Stomach (tissue), 4 donors: ENCODE measurements at regions not wholly inside any gene's neighbourhood (a gene's known extent, or its start where the extent isn't known, plus 50 kb on each side); places are given as distances from the start of the nearest gene placed in this dataset.
"Not testable (repeated sequence)": the region's sequence is repeated elsewhere in the genome, so short reads cannot be mapped to it uniquely, and the experiment has no call there.

Source experiments
- CTCF ChIP-seq, 7 experiments: fragments of 450-650 bp in 4 of 7; fragments of 200-600 bp in 3 of 7; sonication (generic) in 3 of 7; IDR thresholded peaks; one replicate each; pipeline ENCODE4 v1.5.1; 2016 to 2019; ENCODE audit warnings: antibody characterized with exemption in 7 of 7, control low read depth in 2 of 7, mild to moderate bottlenecking in 1 of 7
- EP300 ChIP-seq: sonication (generic); formaldehyde crosslinking; IDR thresholded peaks from one replicate; pipeline ENCODE4 v1.6.1; 2017; ENCODE audit warnings: antibody characterized with exemption
- POLR2A ChIP-seq, 4 donors: fragments of 450-650 bp; IDR thresholded peaks; one replicate each; pipeline ENCODE4 v1.6.1; 2016; ENCODE audit warnings: antibody characterized with exemption in 4 of 4, control low read depth in 2 of 4, mild to moderate bottlenecking in 1 of 4, moderate library complexity in 1 of 4

GRCh38 chr6:67922588-67922987, 712.5 kb upstream of the ADGRB3 start:
- not testable (repeated sequence) for TF ChIP-seq CTCF (IDR thresholded peaks at IDR 0.05); EP300; POLR2A (IDR thresholded peaks at IDR 0.05)
